H1 (cell line): ENCODE measurements at regions not wholly inside any gene's neighbourhood (a gene's known extent, or its start where the extent isn't known, plus 50 kb on each side); places are given as distances from the start of the nearest gene placed in this dataset.
"Not testable (repeated sequence)": the region's sequence is repeated elsewhere in the genome, so short reads cannot be mapped to it uniquely, and the experiment has no call there.

ENCODE experiments used
- CTCF ChIA-PET: fragments of 300-600 bp; sonication (Branson Sonifier 250); formaldehyde crosslinking; loops from one replicate; lab custom pipeline; 2021; ENCODE audit not compliant: partially characterized antibody; lab: Charles Lee
- POLR2A ChIA-PET: fragments of 300-600 bp; sonication (Branson Sonifier 250); formaldehyde crosslinking; loops from one replicate; lab custom pipeline; 2021; ENCODE audit warnings: inconsistent platforms; ENCODE audit not compliant: partially characterized antibody; lab: Charles Lee
- DNase-seq, 2 experiments: peaks; one replicate each; pipeline versions ENCODE4 v3.0.0 to v3.0.0-alpha.2; 2010 to 2022; ENCODE audit warnings: low spot score in 2 of 2, low read depth in 1 of 2, mixed read lengths in 1 of 2
- FAIRE-seq: peaks from 2 replicates; lab custom pipeline; 2011; peaks lifted over from hg19 to GRCh38; lab: Jason Lieb, UNC
- H2AFZ ChIP-seq: 2 replicates; pipeline ENCODE4 v1.8.1; 2012; ENCODE audit warnings: low read length, inconsistent platforms
- H2AK5ac ChIP-seq: 2 replicates; pipeline ENCODE4 v1.6.1; 2013; ENCODE audit warnings: low read depth, low read length
- H2BK120ac ChIP-seq: replicated peaks from 2 replicates; pipeline ENCODE3; 2013; ENCODE audit warnings: low read depth, low read length, inconsistent platforms
- H2BK12ac ChIP-seq: 2 replicates; pipeline ENCODE4 v1.6.1; 2013; ENCODE audit warnings: low read depth, low read length
- H2BK15ac ChIP-seq: 2 replicates; pipeline ENCODE4 v1.6.1; 2013; ENCODE audit warnings: low read length
- H2BK20ac ChIP-seq: 2 replicates; pipeline ENCODE4 v1.6.1; 2013; ENCODE audit warnings: low read length
- H2BK5ac ChIP-seq: 2 replicates; pipeline ENCODE4 v1.6.1; 2013; ENCODE audit warnings: low read depth, low read length
- H3K14ac ChIP-seq: 2 replicates; pipeline ENCODE4 v1.6.1; 2013; ENCODE audit warnings: inconsistent platforms; ENCODE audit not compliant: insufficient read length
- H3K18ac ChIP-seq: 2 replicates; pipeline ENCODE4 v1.6.1; 2013; ENCODE audit warnings: low read length; ENCODE audit errors: extremely low read depth
- H3K23ac ChIP-seq: 2 replicates; pipeline ENCODE4 v1.6.1; 2013; ENCODE audit warnings: inconsistent platforms; ENCODE audit not compliant: insufficient read length
- H3K23me2 ChIP-seq: 2 replicates; pipeline ENCODE4 v1.6.1; 2013; ENCODE audit warnings: low read depth, low read length
- H3K27ac ChIP-seq: 2 replicates; pipeline ENCODE4 v1.6.1; 2011; ENCODE audit warnings: low read depth, low read length, inconsistent platforms
- H3K27me3 ChIP-seq, 4 experiments: replicated peaks in 1 of 4; 1 replicate in 1 of 4; 2 replicates in 3 of 4; pipeline versions ENCODE4 v1.6.1 to v1.8.1; 2011 to 2013; ENCODE audit warnings: low read length in 3 of 4, mild to moderate bottlenecking in 3 of 4, inconsistent platforms in 2 of 4, mixed read lengths in 2 of 4, moderate library complexity in 1 of 4; ENCODE audit not compliant: control insufficient read depth in 3 of 4, insufficient read depth in 3 of 4; ENCODE audit errors: extremely low read depth in 1 of 4
- H3K36me3 ChIP-seq, 4 experiments: 2 replicates each; pipeline versions ENCODE4 v1.6.1 to v1.8.1; 2011 to 2013; ENCODE audit warnings: mild to moderate bottlenecking in 4 of 4, low read length in 3 of 4, moderate library complexity in 2 of 4, control low read depth in 1 of 4, inconsistent platforms in 1 of 4; ENCODE audit not compliant: insufficient read depth in 4 of 4, control insufficient read depth in 2 of 4
- H3K4ac ChIP-seq: replicated peaks from 2 replicates; pipeline ENCODE3; 2013; ENCODE audit warnings: low read length, low read depth, mixed read lengths, inconsistent platforms; ENCODE audit not compliant: insufficient read length
- H3K4me1 ChIP-seq, 4 experiments: replicated peaks in 1 of 4; 1 replicate in 1 of 4; 2 replicates in 3 of 4; pipeline versions ENCODE4 v1.6.1 to v1.8.1; 2011 to 2013; ENCODE audit warnings: low read length in 3 of 4, inconsistent platforms in 2 of 4, mixed read lengths in 1 of 4; ENCODE audit not compliant: insufficient read depth in 4 of 4, control insufficient read depth in 3 of 4
- H3K4me2 ChIP-seq, 2 experiments: 2 replicates each; pipeline versions ENCODE4 v1.6.1 to v1.8.1; 2011 to 2013; ENCODE audit warnings: low read depth in 2 of 2, low read length in 2 of 2, control low read depth in 1 of 2, inconsistent platforms in 1 of 2, mild to moderate bottlenecking in 1 of 2; ENCODE audit not compliant: insufficient read depth in 1 of 2
- H3K4me3 ChIP-seq, 4 experiments: fragments of 200-600, 300-600 bp in 1 of 4; sonication (generic), shearing (Covaris generic), sonication (Bioruptor Twin) in 1 of 4; 2 replicates each; pipeline versions ENCODE4 v1.5.1 to v1.8.1; 2011 to 2016; ENCODE audit warnings: low read length in 4 of 4, low read depth in 3 of 4, control low read depth in 2 of 4, inconsistent platforms in 2 of 4, mild to moderate bottlenecking in 2 of 4, mixed read lengths in 1 of 4, moderate library complexity in 1 of 4; ENCODE audit not compliant: insufficient read depth in 2 of 4; ENCODE audit errors: extremely low read depth in 1 of 4
- H3K56ac ChIP-seq: replicated peaks from 2 replicates; pipeline ENCODE3; 2013; ENCODE audit warnings: low read depth, mild to moderate bottlenecking, mixed read lengths, low read length, inconsistent platforms; ENCODE audit not compliant: insufficient read length
- H3K79me1 ChIP-seq: 2 replicates; pipeline ENCODE4 v1.6.1; 2013; ENCODE audit warnings: low read depth, low read length, control low read depth
- H3K79me2 ChIP-seq, 2 experiments: 2 replicates each; pipeline versions ENCODE4 v1.6.1 to v1.8.1; 2012 to 2013; ENCODE audit warnings: low read length in 2 of 2, mild to moderate bottlenecking in 2 of 2, inconsistent platforms in 1 of 2; ENCODE audit not compliant: insufficient read depth in 2 of 2, control insufficient read depth in 1 of 2
- H3K9ac ChIP-seq, 4 experiments: replicated peaks in 1 of 4; 1 replicate in 1 of 4; 2 replicates in 3 of 4; pipeline versions ENCODE4 v1.6.1 to v1.8.1; 2011 to 2013; ENCODE audit warnings: low read depth in 3 of 4, low read length in 3 of 4, control low read depth in 2 of 4, mild to moderate bottlenecking in 2 of 4, moderate library complexity in 2 of 4, inconsistent platforms in 1 of 4; ENCODE audit errors: extremely low read depth in 1 of 4
- H3K9me3 ChIP-seq, 2 experiments: 2 replicates each; pipeline versions ENCODE4 v1.6.1 to v1.8.1; 2012 to 2013; ENCODE audit warnings: mild to moderate bottlenecking in 2 of 2, moderate library complexity in 2 of 2, control low read depth in 1 of 2, inconsistent platforms in 1 of 2, low read depth in 1 of 2, low read length in 1 of 2, mixed read lengths in 1 of 2; ENCODE audit not compliant: insufficient read depth in 2 of 2
- H4K20me1 ChIP-seq, 2 experiments: replicated peaks in 1 of 2; 2 replicates each; pipeline versions ENCODE3 to v1.8.1; 2011 to 2013; ENCODE audit warnings: inconsistent platforms in 2 of 2, low read length in 2 of 2, mild to moderate bottlenecking in 1 of 2; ENCODE audit not compliant: insufficient read depth in 2 of 2, control insufficient read depth in 1 of 2
- H4K5ac ChIP-seq: 2 replicates; pipeline ENCODE4 v1.6.1; 2013; ENCODE audit warnings: low read length, low read depth, mixed read lengths, inconsistent platforms; ENCODE audit not compliant: insufficient read length
- H4K8ac ChIP-seq: 2 replicates; pipeline ENCODE4 v1.8.0; 2013; ENCODE audit warnings: mild to moderate bottlenecking, moderate library complexity, low read length, inconsistent platforms; ENCODE audit not compliant: insufficient read depth; ENCODE audit errors: extremely low read depth
- H4K91ac ChIP-seq: replicated peaks from 2 replicates; pipeline ENCODE3; 2013; ENCODE audit warnings: low read length, mixed read lengths, inconsistent platforms; ENCODE audit not compliant: insufficient read length
- WGBS, 2 experiments: shearing (Covaris generic) in 1 of 2; methylation state at CpG; one replicate each; pipeline versions ENCODE4 v1.1.6 to v1.1.7; 2013 to 2015; ENCODE audit warnings: low lambda C conversion rate in 2 of 2, mixed read lengths in 2 of 2, inconsistent platforms in 1 of 2, low coverage in 1 of 2, missing lambda C conversion rate in 1 of 2; ENCODE audit not compliant: insufficient replicate concordance in 2 of 2, insufficient coverage in 1 of 2, insufficient read length in 1 of 2; ENCODE audit errors: extremely low coverage in 1 of 2, missing lambda C conversion rate in 1 of 2; 5-methylcytosine and 5-hydroxymethylcytosine counted together

DNA sequence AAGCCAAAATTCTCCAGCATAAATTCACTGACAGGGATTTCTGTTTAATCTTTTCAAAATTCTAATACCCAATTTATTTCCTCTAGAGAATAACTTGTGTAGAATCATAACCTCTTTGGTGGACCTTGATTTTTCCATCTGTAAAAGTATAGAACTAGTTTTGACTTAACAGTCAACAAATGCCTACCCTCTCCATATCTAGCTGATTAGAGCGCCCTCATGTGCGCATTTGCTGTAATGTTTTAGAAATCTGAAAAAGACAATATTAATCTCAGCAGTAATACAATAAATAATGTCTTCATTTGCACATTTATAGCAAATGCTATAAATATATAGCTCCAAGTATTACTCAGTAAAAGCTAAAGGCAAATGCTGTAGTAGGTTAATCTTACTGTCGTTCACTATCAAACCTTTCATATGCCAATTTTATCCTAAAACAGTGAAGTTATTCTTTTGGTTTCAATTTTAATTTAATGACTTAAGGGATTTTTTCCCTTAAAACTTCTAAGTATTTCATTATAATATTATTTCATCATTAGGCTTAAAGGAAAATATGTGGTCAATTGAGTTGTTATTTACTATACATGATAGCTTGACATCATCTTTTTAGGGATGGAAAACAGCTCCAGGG is 153.6 kb upstream of the EFCAB3 start:
- H3K27ac ChIP-seq, POLR2A ChIA-PET, H3K4me1 ChIP-seq, H3K18ac ChIP-seq, H3K79me1 ChIP-seq, H2BK5ac ChIP-seq, DNase-seq, H3K4ac ChIP-seq, H2BK15ac ChIP-seq, H3K23me2 ChIP-seq, H4K8ac ChIP-seq, H2BK20ac ChIP-seq, H3K27me3 ChIP-seq, H2AK5ac ChIP-seq, H3K4me3 ChIP-seq, H3K79me2 ChIP-seq, FAIRE-seq, H2BK120ac ChIP-seq, H2AFZ ChIP-seq, H4K5ac ChIP-seq, H3K23ac ChIP-seq, H3K14ac ChIP-seq, H3K9ac ChIP-seq, H3K4me2 ChIP-seq, H4K20me1 ChIP-seq, H3K56ac ChIP-seq, H4K91ac ChIP-seq, H2BK12ac ChIP-seq, H3K9me3 ChIP-seq, H3K36me3 ChIP-seq: not testable (repeated sequence)
- WGBS, 2 experiments = 14% methylated on average over 3 of the region's 3 CpGs; no CpG with 5 or more reads in 1 of the 2 experiments
- CTCF ChIA-PET = interaction anchor here (1.2 kb wide), 1 partner anchor 117 kb away, joined by 3 read pairs; no protein-coding TSS in a partner anchor

DNA sequence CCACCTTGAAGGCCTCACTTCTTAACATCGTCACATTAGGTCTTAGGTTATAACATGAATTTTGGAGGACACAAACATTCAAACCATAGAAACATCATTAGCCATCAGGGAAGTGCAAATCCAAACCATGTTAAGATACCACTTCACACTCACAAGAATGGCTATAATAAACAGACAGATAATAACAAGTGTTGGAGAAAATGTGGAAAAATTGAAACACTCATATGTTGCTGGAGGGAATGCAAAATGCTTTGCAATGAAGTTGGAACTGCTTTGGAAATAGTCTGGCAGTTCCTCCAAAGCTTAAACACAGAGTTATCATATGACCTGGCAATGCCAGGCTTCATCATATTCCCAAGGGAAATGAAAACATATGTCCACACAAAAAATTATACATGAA is 156.8 kb upstream of the EFCAB3 start:
- FAIRE-seq, CTCF ChIA-PET, H3K14ac ChIP-seq: not testable (repeated sequence)

More for the DNA sequence above, 156.8 kb upstream of the EFCAB3 start:
- H3K4me1 ChIP-seq, H3K27me3 ChIP-seq, H2AFZ ChIP-seq, H4K20me1 ChIP-seq, H2BK20ac ChIP-seq, H3K9ac ChIP-seq, H2AK5ac ChIP-seq, H3K56ac ChIP-seq, H3K23ac ChIP-seq, POLR2A ChIA-PET, DNase-seq, H3K18ac ChIP-seq, H3K4ac ChIP-seq, H3K79me2 ChIP-seq, H3K9me3 ChIP-seq, H3K27ac ChIP-seq, H2BK15ac ChIP-seq, H3K4me2 ChIP-seq, H2BK12ac ChIP-seq, H4K8ac ChIP-seq, H4K91ac ChIP-seq, H3K23me2 ChIP-seq, H3K79me1 ChIP-seq, H2BK120ac ChIP-seq, H4K5ac ChIP-seq, H3K36me3 ChIP-seq, H2BK5ac ChIP-seq, H3K4me3 ChIP-seq: not testable (repeated sequence)
- 95% methylated on average over 1 of the region's 1 CpG; no CpG with 5 or more reads in 1 of the 2 experiments for WGBS, 2 experiments
